ENCODE measurements at regions not wholly inside any gene's neighbourhood (a gene's known extent, or its start where the extent isn't known, plus 50 kb on each side); places are given as distances from the start of the nearest gene placed in this dataset.

- no peaks in the 10 kb centered on the region for H3K27me3 ChIP-seq (ENCODE audit: control insufficient read depth, insufficient read depth, low read length)
- H3K9ac ChIP-seq (ENCODE audit: low read length in 3 of 3), result no peak overlapping the region
- DNase-seq, result no peak
- no peaks in the 10 kb centered on the region for H3K9me3 ChIP-seq (ENCODE audit: control insufficient read depth in 2 of 3, insufficient read depth in 1 of 3, low read length in 3 of 3)
- H3K27ac ChIP-seq (ENCODE audit: low read depth in 2 of 2, low read length in 2 of 2), result no peak overlapping the region
- FAIRE-seq, result no peak
- TF ChIP-seq, protein P1, sequence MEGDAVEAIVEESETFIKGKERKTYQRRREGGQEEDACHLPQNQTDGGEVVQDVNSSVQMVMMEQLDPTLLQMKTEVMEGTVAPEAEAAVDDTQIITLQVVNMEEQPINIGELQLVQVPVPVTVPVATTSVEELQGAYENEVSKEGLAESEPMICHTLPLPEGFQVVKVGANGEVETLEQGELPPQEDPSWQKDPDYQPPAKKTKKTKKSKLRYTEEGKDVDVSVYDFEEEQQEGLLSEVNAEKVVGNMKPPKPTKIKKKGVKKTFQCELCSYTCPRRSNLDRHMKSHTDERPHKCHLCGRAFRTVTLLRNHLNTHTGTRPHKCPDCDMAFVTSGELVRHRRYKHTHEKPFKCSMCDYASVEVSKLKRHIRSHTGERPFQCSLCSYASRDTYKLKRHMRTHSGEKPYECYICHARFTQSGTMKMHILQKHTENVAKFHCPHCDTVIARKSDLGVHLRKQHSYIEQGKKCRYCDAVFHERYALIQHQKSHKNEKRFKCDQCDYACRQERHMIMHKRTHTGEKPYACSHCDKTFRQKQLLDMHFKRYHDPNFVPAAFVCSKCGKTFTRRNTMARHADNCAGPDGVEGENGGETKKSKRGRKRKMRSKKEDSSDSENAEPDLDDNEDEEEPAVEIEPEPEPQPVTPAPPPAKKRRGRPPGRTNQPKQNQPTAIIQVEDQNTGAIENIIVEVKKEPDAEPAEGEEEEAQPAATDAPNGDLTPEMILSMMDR (IDR thresholded peaks at IDR 0.05; ENCODE audit: borderline replicate concordance, extremely low read depth, insufficient read depth), result no peak
- intact Hi-C loops (cut with DNase I), result no loop called here
- H3K4me1 ChIP-seq (ENCODE audit: control insufficient read depth in 2 of 3, insufficient read depth in 2 of 3, low read depth in 1 of 3, low read length in 3 of 3), result no peaks in the 10 kb centered on the region
- H3K36me3 ChIP-seq (ENCODE audit: control insufficient read depth in 2 of 3, insufficient read depth in 3 of 3, low read length in 3 of 3), result no peaks in the 10 kb centered on the region
- H3K4me3 ChIP-seq (ENCODE audit: low read length in 3 of 3), result no peak overlapping the region
These were observed 435.5 kb upstream of the NRSN1 start for GRCh38 chr6:23690453-23691049.

DNA sequence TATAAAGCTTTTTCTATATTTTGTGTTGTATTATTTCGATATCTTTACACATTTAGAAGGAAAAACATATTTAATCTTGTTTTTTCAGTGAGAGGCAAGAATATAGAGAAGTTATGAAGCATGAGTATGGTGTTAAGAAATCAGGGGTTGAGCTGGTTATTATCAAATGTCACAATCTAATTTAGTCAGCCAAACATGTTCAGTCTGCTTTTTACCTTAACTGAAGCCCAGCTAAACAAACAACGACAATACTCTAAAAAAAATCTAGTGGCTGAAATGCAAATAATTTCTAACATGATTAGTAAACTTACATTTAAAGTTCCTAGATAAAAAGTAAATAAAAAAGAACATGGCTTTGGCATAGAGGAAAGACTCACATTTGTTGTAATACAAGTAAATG, 433.8 kb upstream of the NRSN1 start:
- no peaks in the 10 kb centered on the region for H3K36me3 ChIP-seq (ENCODE audit: control insufficient read depth in 2 of 3, insufficient read depth in 3 of 3, low read length in 3 of 3)
- H3K27me3 ChIP-seq (ENCODE audit: control insufficient read depth, insufficient read depth, low read length), result no peaks in the 10 kb centered on the region
- intact Hi-C loops (cut with DNase I), result no loop called here
- no peak overlapping the region for H3K9ac ChIP-seq (ENCODE audit: low read length in 3 of 3)
- DNase-seq (no peak), FAIRE-seq (no peak)
- no peaks in the 10 kb centered on the region for H3K9me3 ChIP-seq (ENCODE audit: control insufficient read depth in 2 of 3, insufficient read depth in 1 of 3, low read length in 3 of 3)
- H3K4me3 ChIP-seq (ENCODE audit: low read length in 3 of 3), result no peak overlapping the region
- H3K4me1 ChIP-seq (ENCODE audit: control insufficient read depth in 2 of 3, insufficient read depth in 2 of 3, low read depth in 1 of 3, low read length in 3 of 3), result peaks cover 0 to under 1% (median 0%) of the 10 kb centered on the region in 3 donors
- no peak overlapping the region for H3K27ac ChIP-seq (ENCODE audit: low read depth in 2 of 2, low read length in 2 of 2)
- TF ChIP-seq, protein P1 (IDR thresholded peaks at IDR 0.05; ENCODE audit: borderline replicate concordance, extremely low read depth, insufficient read depth), result no peak

DNA sequence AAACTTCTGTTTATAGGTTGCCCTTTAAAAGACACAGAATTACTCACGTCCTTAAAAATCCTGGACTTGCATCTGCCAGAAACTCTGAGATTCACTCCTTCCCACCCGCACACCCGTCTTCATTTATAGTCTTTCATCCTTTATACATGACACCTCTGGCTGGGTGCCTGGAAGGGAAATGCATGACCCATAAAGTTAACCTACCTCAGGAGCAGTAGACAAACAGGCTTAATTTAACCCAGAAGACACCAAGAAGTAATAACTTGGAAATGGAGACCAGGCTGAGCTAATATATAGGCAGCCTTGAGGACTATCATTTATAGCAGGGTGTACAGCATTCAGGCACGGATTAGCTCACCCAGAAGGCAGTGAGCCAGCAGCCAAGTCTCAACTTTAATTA, 429.0 kb upstream of the NRSN1 start:
- H3K27me3 ChIP-seq (ENCODE audit: control insufficient read depth, insufficient read depth, low read length), result no peaks in the 10 kb centered on the region
- peaks cover 0 to 2% (median 0%) of the 10 kb centered on the region in 3 donors for H3K9me3 ChIP-seq (ENCODE audit: control insufficient read depth in 2 of 3, insufficient read depth in 1 of 3, low read length in 3 of 3)
- intact Hi-C loops (cut with DNase I), result no loop called here
- H3K27ac ChIP-seq (ENCODE audit: low read depth in 2 of 2, low read length in 2 of 2), result no peak overlapping the region
- FAIRE-seq (no peak), DNase-seq (peak in 4 of 5 donors; percentile 21 to 75 (median 34))
- TF ChIP-seq, protein P1 (IDR thresholded peaks at IDR 0.05; ENCODE audit: borderline replicate concordance, extremely low read depth, insufficient read depth), result no peak
- H3K36me3 ChIP-seq (ENCODE audit: control insufficient read depth in 2 of 3, insufficient read depth in 3 of 3, low read length in 3 of 3), result no peaks in the 10 kb centered on the region
- peaks cover 0 to 3% (median 0%) of the 10 kb centered on the region in 3 donors for H3K4me1 ChIP-seq (ENCODE audit: control insufficient read depth in 2 of 3, insufficient read depth in 2 of 3, low read depth in 1 of 3, low read length in 3 of 3)
- no peak overlapping the region for H3K4me3 ChIP-seq (ENCODE audit: low read length in 3 of 3)
- no peak overlapping the region for H3K9ac ChIP-seq (ENCODE audit: low read length in 3 of 3)
